Activated naive CD4-positive, alpha-beta T cell treated with anti-CD3 and anti-CD28 coated beads, Interleukin-2, amount 50 U/mL, for 16 hours (primary cell): ENCODE measurements at regions not wholly inside any gene's neighbourhood (a gene's known extent, or its start where the extent isn't known, plus 50 kb on each side); places are given as distances from the start of the nearest gene placed in this dataset.

Experiments
- DNase-seq: peaks from one replicate; pipeline ENCODE4 v3.0.0-alpha.2; 2020

DNA sequence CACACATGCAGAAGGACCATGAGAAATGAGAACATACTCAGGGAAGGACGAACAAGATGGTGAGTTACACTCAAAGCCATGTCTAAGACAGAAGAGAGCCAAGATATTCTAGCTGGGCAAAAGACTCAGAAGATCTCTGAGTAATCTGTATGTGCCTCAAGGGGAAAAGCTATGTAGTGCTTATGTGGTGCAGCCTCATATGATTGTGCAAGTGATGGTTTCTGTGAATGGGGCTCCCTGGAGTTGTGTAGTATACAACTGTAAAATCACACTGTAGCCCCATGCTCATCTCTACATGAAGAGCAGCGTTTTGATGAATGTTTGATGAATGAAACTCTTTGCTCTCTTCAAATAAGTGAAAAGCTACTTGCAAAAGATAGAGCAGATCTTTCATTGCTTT lies 57.5 kb downstream of the OSR1 start:
- DNase-seq: no peak

DNA sequence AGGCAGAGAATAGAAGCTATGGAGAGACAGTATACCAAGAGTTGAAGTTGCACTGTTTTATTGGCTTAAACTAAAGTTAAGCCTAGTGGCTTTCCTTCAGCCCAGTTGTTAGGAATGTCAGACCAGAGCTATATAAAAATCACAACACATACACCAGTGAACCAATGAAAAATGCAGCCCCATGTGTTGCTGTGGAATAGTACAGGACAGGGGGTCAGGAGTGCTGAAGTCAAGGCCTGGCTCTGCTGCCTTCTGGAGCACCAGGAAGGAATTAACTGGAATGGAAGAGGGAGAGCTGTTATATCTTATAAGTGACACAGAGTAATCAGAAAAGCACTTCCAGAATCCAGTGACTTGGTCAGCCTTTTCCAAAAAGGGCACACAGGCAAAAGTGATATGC lies 58.9 kb downstream of the OSR1 start:
- no peak for DNase-seq

DNA sequence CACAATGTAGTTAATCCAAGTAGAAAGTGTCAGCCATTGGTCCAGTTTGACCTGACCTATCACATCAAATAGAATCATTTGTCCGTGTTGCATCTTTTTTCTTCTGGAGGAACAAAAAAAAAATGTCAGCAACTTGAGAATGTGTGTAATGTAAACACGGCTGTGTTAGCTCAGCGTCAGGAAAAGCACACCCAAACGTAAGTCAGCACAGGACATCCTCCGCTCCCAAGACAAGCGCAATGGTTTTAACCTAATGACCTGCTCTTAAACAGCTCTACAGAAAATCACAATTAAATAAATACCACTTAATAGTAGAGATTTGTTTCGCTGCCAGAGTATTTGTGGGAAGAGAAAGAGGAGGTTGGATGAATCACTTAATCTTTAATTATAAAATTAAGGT lies 59.4 kb downstream of the OSR1 start:
- DNase-seq: no peak

DNA sequence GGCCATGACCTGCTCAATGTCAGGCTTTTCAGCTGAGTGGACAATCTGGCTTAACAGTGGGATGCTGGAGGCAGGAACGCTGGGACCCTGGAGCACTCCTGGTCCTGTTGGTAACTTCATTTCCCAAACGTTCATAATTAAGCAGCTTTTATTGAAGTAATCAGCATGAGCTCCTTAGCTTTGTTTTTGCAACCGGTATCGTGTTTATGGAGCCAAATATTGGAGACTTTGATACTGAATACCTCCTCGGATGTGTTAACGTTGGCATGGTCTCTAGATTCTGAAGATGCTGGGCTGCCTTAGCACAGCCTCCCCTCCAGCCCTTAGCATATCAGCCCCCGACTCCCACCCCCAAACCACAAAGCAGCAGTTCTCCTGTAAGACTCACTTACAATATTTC lies 60.7 kb downstream of the OSR1 start:
- DNase-seq: no peak

DNA sequence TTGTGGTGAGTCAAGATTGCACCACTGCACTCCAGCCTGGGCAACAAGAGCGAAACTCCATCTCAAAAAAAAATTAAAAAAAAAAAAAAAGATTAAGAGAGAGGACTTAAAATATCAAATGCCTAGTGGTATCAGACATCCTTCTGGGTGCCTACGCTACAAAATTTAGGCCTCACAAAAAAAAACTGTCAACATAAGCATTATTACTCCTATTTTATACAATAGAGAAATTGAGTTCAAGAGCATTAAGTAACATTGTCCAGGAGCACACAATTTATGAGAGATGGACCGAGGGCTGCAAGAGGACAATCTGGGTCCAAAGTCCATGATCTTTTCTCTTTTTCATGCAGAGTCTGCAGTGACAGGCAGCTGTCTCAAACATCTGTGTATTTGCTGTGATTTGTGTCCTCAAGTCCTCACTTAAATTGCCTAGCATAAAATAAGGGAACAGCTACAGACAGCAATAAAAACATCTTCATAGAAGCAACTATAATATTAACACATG lies 62.4 kb downstream of the OSR1 start:
- no peak for DNase-seq

DNA sequence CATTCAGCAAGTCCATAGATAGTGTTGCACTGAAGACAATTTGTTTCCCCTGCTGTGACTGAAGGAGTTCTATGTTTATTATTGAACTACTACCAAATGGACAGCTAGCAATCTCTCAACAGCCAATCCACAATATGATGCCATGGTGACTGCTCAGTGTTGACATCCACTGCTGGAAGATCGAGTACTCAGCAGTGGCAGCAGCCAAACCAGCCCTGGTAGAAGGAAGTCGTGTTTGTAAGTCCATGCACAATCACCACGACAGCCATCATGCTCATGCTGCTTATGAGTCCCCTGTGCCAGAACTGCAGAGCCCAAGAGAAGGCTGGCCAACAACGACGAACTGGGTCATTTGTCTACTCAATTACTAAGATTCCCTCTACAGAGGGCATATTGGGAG lies 66.4 kb downstream of the OSR1 start:
- DNase-seq: no peak

DNA sequence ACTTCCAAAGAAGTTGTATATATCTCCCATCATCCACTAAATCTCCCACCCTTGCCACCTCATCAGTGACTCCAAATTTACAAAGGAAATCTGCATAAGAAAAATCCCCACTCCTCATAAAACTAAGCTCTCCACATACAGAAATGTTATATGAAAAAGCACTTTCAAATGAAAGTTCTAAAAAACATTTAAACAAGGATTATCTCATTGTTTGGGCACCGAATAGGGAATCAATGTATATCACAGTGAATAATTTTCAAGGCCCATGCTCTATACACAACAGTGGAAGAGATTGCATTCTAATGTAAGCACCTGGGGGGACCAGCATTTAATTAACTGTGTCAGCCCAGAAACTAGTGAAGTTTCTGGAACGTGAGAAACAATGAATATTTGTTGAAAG lies 70.1 kb downstream of the OSR1 start:
- no peak for DNase-seq

DNA sequence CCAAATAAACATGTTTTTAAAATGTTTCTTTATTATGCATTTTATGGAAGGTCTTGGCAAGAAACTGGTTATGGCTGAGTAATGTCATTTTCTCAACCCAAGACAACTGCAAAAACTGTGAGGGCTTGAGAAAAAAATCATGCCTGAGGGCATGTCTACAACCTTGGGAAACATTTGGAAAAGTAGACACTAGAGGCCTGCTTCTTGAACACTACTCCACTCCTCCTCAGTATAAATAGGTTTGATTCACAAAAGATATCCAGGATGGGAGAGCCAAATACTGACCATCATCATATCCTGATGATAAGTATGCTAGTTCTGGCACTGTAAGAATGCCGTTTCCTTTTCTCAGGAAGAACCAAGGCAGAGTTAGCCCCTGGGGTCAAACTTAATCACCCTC lies 71.1 kb downstream of the OSR1 start:
- no peak for DNase-seq

DNA sequence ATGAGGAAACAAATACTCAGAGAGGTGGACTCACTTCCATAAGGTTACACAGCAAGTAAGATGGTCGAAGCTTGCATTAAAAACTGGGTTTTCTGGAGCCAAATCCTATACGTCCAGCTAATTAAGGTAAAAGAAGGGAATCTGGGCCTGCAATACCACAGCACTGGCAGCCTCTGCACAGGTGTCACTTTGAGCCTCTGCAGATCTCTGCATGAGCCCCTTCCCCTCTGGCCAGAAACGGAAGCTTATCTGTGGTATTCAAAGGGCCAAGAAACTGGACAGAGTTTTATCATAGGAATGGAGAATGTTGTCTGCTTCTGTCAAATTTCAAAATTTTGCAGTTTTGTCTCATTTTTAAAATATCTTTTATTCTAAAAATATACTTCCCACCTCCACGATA lies 76.1 kb downstream of the OSR1 start:
- DNase-seq: no peak

DNA sequence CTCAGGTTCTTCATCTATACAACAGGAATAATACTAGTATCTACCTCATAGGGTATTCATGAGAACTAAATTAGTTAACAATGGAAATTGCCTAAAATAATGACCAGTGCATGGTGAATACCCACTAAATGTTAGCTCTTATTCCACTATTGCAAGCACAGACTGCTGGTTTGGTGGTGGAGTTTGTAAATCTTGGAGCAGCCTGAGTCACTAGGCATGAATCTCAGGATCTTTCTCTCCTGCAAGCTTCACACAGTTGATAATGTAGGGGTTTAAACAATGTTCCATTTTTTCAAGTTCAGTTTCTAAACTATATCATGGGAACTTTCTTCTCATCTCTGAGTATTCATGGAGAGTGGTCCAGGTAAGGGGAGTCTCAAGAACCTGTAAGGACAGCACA lies 84.0 kb downstream of the OSR1 start:
- DNase-seq: no peak

DNA sequence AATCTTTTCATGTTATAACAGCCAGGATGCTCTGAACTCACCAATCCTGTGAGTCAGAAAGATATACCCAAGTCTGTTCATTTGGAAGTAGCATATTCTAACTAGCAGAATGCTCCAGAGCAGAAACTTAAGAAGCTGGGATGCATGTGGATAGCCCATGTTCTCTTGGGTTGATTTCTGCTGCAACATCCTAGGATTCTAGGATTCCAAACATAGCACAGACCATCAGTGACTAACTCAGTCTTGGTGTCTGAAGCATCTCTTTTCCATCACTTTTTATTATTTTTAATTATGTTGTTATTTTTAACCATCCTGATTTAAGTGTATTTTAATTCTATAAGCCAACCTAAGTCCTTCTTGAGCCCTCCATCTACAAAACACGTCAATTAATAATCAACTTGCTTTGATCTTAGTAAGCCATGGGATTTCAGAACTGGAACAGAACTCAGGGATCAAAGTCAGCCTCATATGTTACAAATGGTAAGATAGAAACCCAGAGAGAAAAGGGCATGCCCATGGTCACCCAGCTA lies 85.4 kb downstream of the OSR1 start:
- DNase-seq: no peak

DNA sequence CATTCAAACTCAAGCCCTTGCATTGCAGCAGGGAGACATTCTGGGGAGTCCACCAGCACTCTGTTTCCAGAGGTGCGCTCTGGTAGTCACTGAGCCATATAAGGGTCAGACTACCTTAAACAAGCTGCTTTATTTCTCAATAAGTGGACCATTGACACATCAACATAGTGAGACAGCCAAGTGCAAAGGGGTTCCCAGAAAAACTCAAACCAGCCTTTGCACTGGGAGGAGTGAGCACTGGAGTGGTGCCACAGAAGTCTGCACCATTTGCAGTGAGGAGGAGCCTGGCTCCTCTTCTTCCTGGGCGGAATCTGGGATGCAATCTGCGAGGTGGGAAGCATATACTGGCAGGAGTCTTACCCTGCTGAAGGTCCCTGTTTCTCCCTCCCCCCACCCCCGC lies 86.4 kb downstream of the OSR1 start:
- no peak for DNase-seq

DNA sequence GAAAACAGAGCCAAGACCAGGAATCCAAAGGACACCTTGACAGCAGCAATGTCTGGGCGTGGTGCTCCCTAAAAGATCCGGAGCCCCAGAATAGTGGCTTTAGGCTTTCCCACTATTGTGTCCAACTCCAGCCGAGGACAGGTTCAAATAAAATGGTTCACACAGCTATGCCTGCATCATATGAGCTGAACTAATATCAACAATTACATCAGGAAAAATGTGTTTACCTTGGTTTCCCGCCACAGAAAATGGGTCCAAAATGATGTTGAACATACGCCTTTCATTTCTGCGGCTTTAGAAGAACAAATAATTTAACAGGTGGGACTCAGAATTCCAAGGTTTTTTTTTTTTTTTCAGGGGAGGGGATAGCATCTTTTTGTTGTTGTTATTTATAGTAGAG lies 93.6 kb downstream of the OSR1 start:
- DNase-seq: no peak

DNA sequence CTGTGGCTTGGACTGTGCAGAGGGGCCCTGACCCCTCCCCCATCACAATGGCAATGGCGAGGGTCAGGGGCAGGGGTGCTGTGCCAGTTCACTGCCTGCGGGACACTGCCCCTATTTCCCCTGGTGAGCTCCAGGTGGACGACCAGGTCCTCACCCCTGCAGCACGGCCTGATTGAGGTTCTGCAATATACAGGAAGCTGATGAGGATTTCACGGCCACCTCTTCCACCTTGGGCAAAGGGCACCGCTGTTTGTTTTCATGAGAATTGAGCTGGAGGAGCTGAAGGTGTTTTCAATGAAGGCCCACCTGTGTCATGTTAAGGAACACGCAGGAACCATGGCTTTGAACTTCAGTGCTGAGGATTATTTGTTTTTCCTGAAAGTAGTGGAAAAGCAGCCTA lies 96.3 kb downstream of the OSR1 start:
- DNase-seq: no peak

DNA sequence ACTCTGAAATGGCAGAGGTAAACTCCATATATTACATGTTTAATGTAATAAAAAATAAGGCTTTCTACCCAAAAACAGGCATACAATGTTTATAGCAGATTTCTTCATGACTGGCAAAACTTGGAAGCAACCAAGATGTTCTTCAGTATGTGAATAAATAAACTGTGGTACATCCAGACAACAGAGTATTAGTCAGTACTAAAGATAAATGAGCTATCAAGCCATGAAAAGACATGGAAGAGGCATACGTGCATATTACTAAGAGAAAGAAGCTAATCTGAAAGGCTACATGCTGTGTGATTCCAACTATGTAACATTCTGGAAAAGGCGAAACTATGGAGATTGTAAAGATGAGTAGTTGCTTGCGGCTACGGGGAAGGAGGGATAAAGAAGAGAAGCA lies 97.4 kb downstream of the OSR1 start:
- no peak for DNase-seq

DNA sequence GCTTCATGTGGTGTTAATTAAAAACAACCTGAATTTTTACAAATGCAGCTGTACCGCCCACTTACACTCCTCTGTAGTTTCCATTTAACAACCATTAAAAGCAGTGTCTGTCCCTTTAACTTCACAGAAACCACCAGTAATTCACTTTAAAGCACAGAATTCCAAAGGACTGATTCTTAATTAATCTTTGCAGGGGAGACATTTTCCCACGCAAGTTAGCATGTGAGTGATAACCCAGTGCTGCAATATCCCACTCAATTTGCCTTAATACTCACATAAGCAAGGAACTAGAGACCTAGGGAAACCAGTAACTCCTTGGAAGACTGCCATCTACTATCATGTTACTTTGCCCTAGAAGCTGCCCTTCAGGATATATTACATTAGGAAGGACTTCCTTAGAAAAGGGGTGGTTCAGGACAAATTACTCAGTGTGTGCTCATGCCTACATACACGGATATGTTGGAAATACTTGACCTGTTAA lies 102.3 kb downstream of the OSR1 start:
- DNase-seq: no peak

DNA sequence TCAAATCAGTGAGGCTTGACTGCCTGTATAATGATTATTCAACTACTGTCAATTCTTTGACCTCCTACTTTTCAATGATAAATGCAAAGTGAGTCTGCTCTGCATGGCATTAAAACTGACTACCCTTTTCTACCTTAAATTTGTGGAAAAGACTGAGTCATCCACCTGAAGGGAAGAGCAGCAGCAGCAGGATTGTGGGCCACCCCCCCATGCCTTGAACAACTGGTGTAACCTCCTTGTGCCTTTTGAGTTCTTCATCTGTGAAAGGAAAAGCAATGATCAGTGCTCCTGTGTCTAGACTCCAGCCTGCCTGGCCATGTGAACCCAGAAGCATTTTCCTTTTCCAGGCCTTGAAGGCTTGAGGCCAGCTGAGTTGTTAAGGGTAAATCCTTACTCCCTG lies 102.9 kb downstream of the OSR1 start:
- no peak for DNase-seq

DNA sequence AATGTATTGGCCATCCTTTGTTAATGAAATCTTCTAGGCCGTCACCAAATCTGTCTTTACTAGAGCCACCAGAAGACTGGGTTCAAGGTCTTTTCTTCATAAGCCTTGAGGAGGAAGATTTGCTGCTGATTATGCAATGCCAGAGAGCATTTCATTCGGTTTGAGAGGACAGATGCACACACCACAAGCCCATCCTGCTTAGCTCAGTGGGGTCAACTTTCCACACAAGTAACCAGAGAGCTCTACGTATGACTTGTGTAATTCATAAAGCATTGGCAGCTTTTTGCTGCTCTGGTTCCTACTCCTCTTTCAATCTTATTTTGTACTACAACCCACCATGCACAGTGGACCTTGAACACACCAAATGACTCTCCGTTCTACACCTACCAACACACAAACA lies 106.9 kb downstream of the OSR1 start:
- DNase-seq: no peak

DNA sequence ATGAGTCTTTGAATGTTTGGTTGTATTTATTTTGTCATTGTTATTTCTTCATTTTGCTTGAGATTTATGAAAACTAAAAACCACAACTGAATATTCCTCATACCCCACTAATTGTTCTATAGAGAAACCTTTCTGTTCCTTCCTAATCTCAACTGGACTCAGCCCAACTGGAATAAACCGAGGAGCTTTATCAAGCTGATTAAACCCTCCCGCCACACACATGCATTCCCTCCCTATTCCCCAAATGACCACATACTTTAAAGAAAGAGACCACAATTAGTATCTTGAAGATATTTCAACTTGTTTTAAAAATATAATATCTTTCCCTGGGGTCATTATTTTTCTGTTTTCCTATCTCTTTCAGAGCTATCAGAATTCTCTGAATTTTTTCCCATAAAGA lies 107.5 kb downstream of the OSR1 start:
- no peak for DNase-seq

DNA sequence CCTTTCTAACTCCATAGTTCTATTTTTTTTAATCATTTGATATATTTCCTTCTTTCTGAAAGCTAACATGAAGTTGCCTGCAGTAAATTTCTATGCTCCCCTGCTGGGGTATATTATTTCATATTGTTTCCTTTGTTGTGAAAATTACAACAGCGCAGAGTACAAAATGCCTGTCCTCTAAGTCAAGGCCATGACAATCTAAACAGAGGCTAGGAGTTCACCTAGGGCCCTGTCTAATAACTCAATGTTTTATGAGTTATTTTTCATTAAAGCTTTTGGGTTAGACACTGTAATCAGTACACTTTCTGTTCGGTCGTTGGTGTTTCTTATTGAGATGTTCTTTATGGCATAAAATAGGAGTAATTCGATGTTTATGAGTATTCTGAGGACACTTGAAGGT lies 111.2 kb downstream of the OSR1 start:
- no peak for DNase-seq

DNA sequence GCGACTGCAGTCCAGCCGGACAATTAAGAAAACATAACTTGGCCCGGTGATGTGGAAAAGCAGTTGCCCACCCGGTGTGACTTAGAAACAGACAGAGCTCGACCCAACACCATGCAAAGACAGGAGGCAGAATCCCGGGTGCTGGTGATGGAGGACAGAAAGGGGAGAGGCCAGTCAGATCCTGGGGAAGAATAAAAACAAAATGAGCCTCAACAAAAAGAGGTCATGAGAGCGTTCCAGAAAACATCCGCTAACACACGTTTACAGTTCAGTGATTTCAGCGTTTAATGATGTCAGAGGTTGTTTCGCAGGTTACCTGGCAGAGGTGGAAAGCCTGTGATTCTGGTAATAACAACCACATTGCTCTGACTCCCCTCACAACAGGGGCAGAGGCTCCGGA lies 111.9 kb downstream of the OSR1 start:
- no peak for DNase-seq

DNA sequence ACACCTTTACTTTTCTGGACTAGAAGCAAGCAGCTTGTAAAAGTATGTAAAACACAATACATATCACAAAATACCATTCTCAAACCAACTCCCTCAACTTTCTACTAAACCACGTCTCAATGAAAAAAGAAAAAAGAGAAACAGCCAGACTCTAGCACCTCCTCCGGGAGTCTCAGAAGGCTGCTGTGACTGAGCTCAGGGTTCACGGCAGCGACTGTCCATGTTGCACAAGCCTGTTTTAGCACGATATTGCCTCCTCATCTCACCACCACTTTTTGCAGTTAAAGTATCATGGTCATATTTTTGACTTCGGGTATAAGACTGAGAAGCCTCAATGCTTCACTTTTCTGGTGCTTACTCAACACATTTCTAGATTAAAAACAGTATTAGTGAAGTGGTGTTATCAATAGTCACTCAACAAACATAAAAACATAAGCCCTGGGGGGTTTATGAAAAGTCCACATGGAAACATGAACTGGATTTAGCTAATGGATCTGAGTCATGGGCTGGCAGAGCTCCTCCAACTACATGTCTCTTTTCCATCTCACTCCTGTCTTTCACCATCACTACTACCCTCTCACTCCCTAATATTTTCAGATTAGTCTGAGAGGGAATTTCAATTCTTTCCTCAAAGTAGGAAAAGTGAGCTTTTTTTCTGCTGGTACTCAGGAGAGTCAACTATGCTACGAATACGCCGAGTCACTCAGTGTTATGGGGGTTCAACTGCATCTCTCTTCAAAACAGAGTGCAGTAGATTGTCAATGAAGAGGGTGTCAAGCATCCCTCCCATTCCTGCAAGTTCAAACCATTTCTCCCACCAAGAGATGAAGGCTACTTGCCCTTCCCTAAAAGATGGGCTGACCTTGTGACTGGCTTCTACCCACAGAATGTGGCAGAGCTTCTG lies 113.7 kb downstream of the OSR1 start:
- no peak for DNase-seq

DNA sequence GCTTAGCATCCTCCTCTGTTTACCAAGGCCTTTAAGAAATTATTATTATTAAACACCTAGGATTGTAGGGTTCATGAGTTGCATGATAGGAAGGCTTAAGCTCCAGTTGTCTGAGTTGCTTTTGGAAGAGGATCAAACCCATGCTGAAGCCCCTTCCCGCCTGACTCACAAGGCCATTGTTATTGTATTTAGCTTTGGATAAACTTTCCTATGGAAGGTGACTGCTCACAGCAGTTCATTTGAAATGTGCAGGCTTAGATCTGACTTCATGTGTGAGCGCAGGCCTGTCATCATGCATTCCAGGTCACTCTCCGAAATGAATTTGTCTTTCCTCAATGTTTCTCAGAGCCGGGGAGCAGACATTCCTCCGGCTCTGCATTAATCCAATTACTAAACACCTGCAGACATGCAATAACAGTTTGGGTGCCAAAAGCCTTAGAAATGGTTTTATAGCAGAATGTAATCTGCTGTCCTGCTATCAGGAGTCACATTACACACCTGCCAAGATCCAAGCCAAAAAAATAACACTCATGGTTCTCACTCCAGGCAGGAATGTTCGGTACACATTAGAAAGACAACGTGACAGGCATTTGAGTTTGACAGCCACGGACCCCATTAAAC lies 119.9 kb downstream of the OSR1 start:
- no peak for DNase-seq

DNA sequence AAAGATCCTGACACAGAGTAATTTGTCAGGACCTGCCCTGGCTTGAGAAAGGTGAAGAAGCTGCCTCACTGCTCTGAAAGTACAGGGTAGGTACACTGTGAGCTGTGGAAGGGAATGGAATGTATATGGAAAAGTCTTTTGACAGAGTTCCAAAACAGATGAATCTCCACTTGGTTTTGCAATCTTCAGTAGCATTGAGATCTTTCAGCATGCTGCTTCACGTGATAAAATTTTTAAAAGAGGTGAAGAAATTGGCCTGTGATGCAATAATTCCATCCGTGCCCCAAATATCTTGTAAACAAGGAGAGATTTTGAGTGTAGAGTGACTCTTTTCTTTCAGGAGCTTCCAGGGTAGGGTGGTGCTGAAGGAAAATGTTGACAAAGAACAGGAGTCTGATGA lies 123.1 kb downstream of the OSR1 start:
- no peak for DNase-seq
